HepG2 (cell line): ENCODE measurements at regions not wholly inside any gene's neighbourhood (a gene's known extent, or its start where the extent isn't known, plus 50 kb on each side); places are given as distances from the start of the nearest gene placed in this dataset.

ENCODE experiments used
- ATAC-seq: fragments of 200-7000 bp; cut with Tn5 transposase; 3 replicates; pipeline ENCODE4 v1.9.1; 2020; ENCODE audit warnings: mild to moderate bottlenecking, moderate library complexity
- BruUV-seq: library from RNA; stranded (reverse); fragments of 400-500 nt; replicated peaks from 2 replicates; lab custom pipeline; 2021; lab: Mats Ljungman, UMichigan
- CTCF ChIA-PET: fragments of 300-600 bp; formaldehyde crosslinking; extraction: SDS; loops from one replicate; lab custom pipeline; 2021; ENCODE audit warnings: low total read pairs, inconsistent platforms, low intra/inter-chr PET ratio; lab: Yijun Ruan, JAX
- POLR2A ChIA-PET: fragments of 350-600 bp; sonication (Branson Sonifier 250); formaldehyde crosslinking; loops from one replicate; lab custom pipeline; 2020; ENCODE audit warnings: antibody characterized with exemption, inconsistent platforms; lab: Yijun Ruan, JAX
- DNase-seq: peaks from one replicate; pipeline ENCODE4 v3.0.0-alpha.2; 2015; ENCODE audit warnings: low spot score
- FAIRE-seq: peaks from 3 replicates; lab custom pipeline; 2011; peaks lifted over from hg19 to GRCh38; lab: Jason Lieb, UNC
- H2AFZ ChIP-seq: one replicate; pipeline ENCODE4 v1.6.1; 2011; ENCODE audit warnings: low read length, inconsistent platforms
- H3K27ac ChIP-seq: fragments of 300-600 bp; 3 replicates; pipeline ENCODE4 v1.8.0; 2011; ENCODE audit warnings: mixed run types, mild to moderate bottlenecking, mixed read lengths, low read length, inconsistent platforms; ENCODE audit not compliant: insufficient read depth; ENCODE audit errors: extremely low read length
- H3K27me3 ChIP-seq, 2 experiments: fragments of 200-600 bp in 1 of 2; 2 replicates in 1 of 2; 3 replicates in 1 of 2; pipeline versions ENCODE4 v1.6.0 to v1.8.0; 2011; ENCODE audit warnings: low read length in 2 of 2, mild to moderate bottlenecking in 2 of 2, moderate library complexity in 2 of 2, inconsistent platforms in 1 of 2; ENCODE audit not compliant: insufficient read depth in 2 of 2, control insufficient read depth in 1 of 2
- H3K36me3 ChIP-seq, 2 experiments: fragments of 200-600 bp in 1 of 2; replicated peaks in 1 of 2; 2 replicates in 1 of 2; 3 replicates in 1 of 2; pipeline versions ENCODE4 v1.5.1 to v1.8.0; 2011; ENCODE audit warnings: low read length in 2 of 2, inconsistent platforms in 1 of 2; ENCODE audit not compliant: insufficient read depth in 2 of 2, control insufficient read depth in 1 of 2
- H3K4me1 ChIP-seq: 2 replicates; pipeline ENCODE4 v1.5.1; 2012; ENCODE audit warnings: low read length, inconsistent platforms; ENCODE audit not compliant: insufficient read depth
- H3K4me2 ChIP-seq: 2 replicates; pipeline ENCODE4 v1.6.0; 2011; ENCODE audit warnings: low read depth, low read length, inconsistent platforms
- H3K4me3 ChIP-seq, 3 experiments: fragments of 200-600 bp in 1 of 3; sonication (generic), shearing (Covaris generic) in 1 of 3; replicated peaks in 1 of 3; 2 replicates each; pipeline ENCODE4 v1.5.1; 2011 to 2016; ENCODE audit warnings: low read length in 3 of 3, inconsistent platforms in 2 of 3, low read depth in 2 of 3, mild to moderate bottlenecking in 2 of 3, control low read depth in 1 of 3, mixed read lengths in 1 of 3; ENCODE audit not compliant: insufficient read depth in 1 of 3
- H3K79me2 ChIP-seq: one replicate; pipeline ENCODE4 v1.6.1; 2011; ENCODE audit warnings: low read length, inconsistent platforms; ENCODE audit not compliant: insufficient read depth
- H3K9ac ChIP-seq: 2 replicates; pipeline ENCODE4 v1.6.0; 2011; ENCODE audit warnings: mild to moderate bottlenecking, low read depth, low read length, inconsistent platforms; ENCODE audit not compliant: insufficient read depth
- H3K9me3 ChIP-seq: 2 replicates; pipeline ENCODE4 v1.5.1; 2012; ENCODE audit warnings: mild to moderate bottlenecking, low read length
- H4K20me1 ChIP-seq: 2 replicates; pipeline ENCODE4 v1.6.0; 2011; ENCODE audit warnings: inconsistent platforms, mild to moderate bottlenecking, low read length, moderate library complexity; ENCODE audit not compliant: insufficient read depth
- BHLHE40 ChIP-seq: IDR thresholded peaks from 2 replicates; pipeline ENCODE4 v1.6.1; 2011; ENCODE audit warnings: low read length, improper control_type of control experiment
- IRX3 ChIP-seq: sonication (generic); formaldehyde crosslinking; IDR thresholded peaks from 2 replicates; pipeline ENCODE4 v1.8.1; 2023; ENCODE audit warnings: mild to moderate bottlenecking, low read depth, missing genetic modification reagents, borderline replicate concordance
- NKX3-1 ChIP-seq: sonication (generic); formaldehyde crosslinking; IDR thresholded peaks from 2 replicates; pipeline ENCODE4 v1.5.0; 2020; ENCODE audit warnings: missing genetic modification reagents
- POLR2AphosphoS2 ChIP-seq: IDR thresholded peaks from 2 replicates; pipeline ENCODE4 v1.6.1; 2011; ENCODE audit warnings: low read depth, low read length, improper control_type of control experiment
- PRPF4 ChIP-seq: fragments of 200-400 bp; formaldehyde crosslinking; IDR thresholded peaks from 2 replicates; pipeline ENCODE4 v1.6.1; 2016; ENCODE audit warnings: low read length, low read depth; ENCODE audit not compliant: poor library complexity, severe bottlenecking
- SRY ChIP-seq: sonication (generic); formaldehyde crosslinking; IDR thresholded peaks from 2 replicates; pipeline ENCODE4 v1.8.0; 2022; ENCODE audit warnings: mild to moderate bottlenecking, missing genetic modification reagents
- TAF15 ChIP-seq: fragments of 200-400 bp; formaldehyde crosslinking; IDR thresholded peaks from one replicate; pipeline ENCODE4 v1.6.1; 2018; ENCODE audit warnings: mild to moderate bottlenecking, low read depth, low read length; ENCODE audit not compliant: poor library complexity, severe bottlenecking
- THAP11 ChIP-seq: IDR thresholded peaks from 2 replicates; pipeline ENCODE4 v1.6.1; 2016; ENCODE audit warnings: missing biosample characterization, missing genetic modification reagents
- TRIM24 ChIP-seq: sonication (generic); formaldehyde crosslinking; IDR thresholded peaks from 2 replicates; pipeline ENCODE4 v1.8.0; 2022; ENCODE audit warnings: mild to moderate bottlenecking, missing genetic modification reagents
- YY1 ChIP-seq: IDR thresholded peaks from 2 replicates; pipeline ENCODE4 v1.6.1; 2011; ENCODE audit warnings: low read length, low read depth, moderate library complexity, mild to moderate bottlenecking; ENCODE audit not compliant: insufficient read depth, insufficient replicate concordance
- ZC3H4 ChIP-seq: sonication (generic); formaldehyde crosslinking; IDR thresholded peaks from 2 replicates; pipeline ENCODE4 v1.4.0; 2020; ENCODE audit warnings: missing genetic modification reagents, borderline replicate concordance
- ZNF20 ChIP-seq: sonication (generic); formaldehyde crosslinking; IDR thresholded peaks from 2 replicates; pipeline ENCODE4 v1.4.0; 2020; ENCODE audit warnings: mild to moderate bottlenecking, moderate library complexity, missing genetic modification reagents
- ZNF224 ChIP-seq: sonication (generic); formaldehyde crosslinking; IDR thresholded peaks from 2 replicates; pipeline ENCODE4 v1.5.0; 2020; ENCODE audit warnings: mild to moderate bottlenecking, missing genetic modification reagents
- ZNF367 ChIP-seq: sonication (generic); formaldehyde crosslinking; IDR thresholded peaks from 2 replicates; pipeline ENCODE4 v1.4.0; 2020; ENCODE audit warnings: missing genetic modification reagents, borderline replicate concordance
- ZNF543 ChIP-seq: sonication (generic); formaldehyde crosslinking; IDR thresholded peaks from 2 replicates; pipeline ENCODE4 v1.4.0; 2020; ENCODE audit warnings: mild to moderate bottlenecking, missing genetic modification reagents
- ZNF710 ChIP-seq: sonication (generic); formaldehyde crosslinking; IDR thresholded peaks from 2 replicates; pipeline ENCODE4 v1.5.0; 2020; ENCODE audit warnings: mild to moderate bottlenecking, missing genetic modification reagents, borderline replicate concordance
- WGBS: methylation state at CpG from one replicate; pipeline ENCODE4 v1.1.6; 2017; ENCODE audit warnings: low lambda C conversion rate; 5-methylcytosine and 5-hydroxymethylcytosine counted together
- in situ Hi-C: cut with HindIII; loops from 2 replicates; pipeline ENCODE4 v1.10.0; 2017; ENCODE audit warnings: low pct_unique_long_range_greater_than_20kb; ENCODE audit not compliant: extremely low pct_ligation_motif_present
- intact Hi-C: fragments of 100-400 bp; cut with micrococcal nuclease; formaldehyde crosslinking; loops from one replicate; pipeline ENCODE4 v1.10.0; 2022; ENCODE audit not compliant: unreplicated experiment
- TF ChIP-seq, protein P1 (sequence below): sonication (generic); formaldehyde crosslinking; IDR thresholded peaks from 2 replicates; pipeline ENCODE4 v1.4.0; 2020; ENCODE audit warnings: missing genetic modification reagents
- TF ChIP-seq, protein P2 (sequence below): sonication (generic); formaldehyde crosslinking; IDR thresholded peaks from 2 replicates; pipeline ENCODE4 v1.9.0; 2022; ENCODE audit warnings: missing genetic modification reagents, mild to moderate bottlenecking, borderline replicate concordance

GRCh38 chr7:67947191-67947590 is 950.6 kb downstream of the TYW1 start (continued):
- TF ChIP-seq PRPF4: no peak

- H3K79me2 ChIP-seq: no peaks in the 10 kb centered on the region
- no peaks in the 10 kb centered on the region for H4K20me1 ChIP-seq
- CTCF ChIA-PET: no interaction called here
- H3K27ac ChIP-seq: no peak overlapping the region
- WGBS: 25% methylated on average over 5 of the region's 5 CpGs
- H3K4me2 ChIP-seq: no peak overlapping the region
- H2AFZ ChIP-seq: no peak overlapping the region
- H3K27me3 ChIP-seq: no peaks in the 10 kb centered on the region; a peak in 1 of 5 replicates
- ATAC-seq: no peak
- no peaks in the 10 kb centered on the region for H3K36me3 ChIP-seq
- FAIRE-seq: no peak
- TF ChIP-seq NKX3-1 (CRISPR knock-in tag) (no peak), TAF15 (no peak), BHLHE40 (no peak), SRY (CRISPR knock-in tag) (no peak), POLR2AphosphoS2 (no peak), IRX3 (CRISPR knock-in tag) (no peak), ZNF224 (CRISPR knock-in tag) (no peak), ZNF20 (CRISPR knock-in tag) (no peak), THAP11 (CRISPR knock-in tag) (no peak), YY1 (no peak), ZNF367 (CRISPR knock-in tag) (no peak), ZC3H4 (CRISPR knock-in tag) (no peak), ZNF710 (CRISPR knock-in tag) (no peak), TRIM24 (CRISPR knock-in tag) (no peak), ZNF543 (CRISPR knock-in tag) (no peak)
- TF ChIP-seq, protein P1, sequence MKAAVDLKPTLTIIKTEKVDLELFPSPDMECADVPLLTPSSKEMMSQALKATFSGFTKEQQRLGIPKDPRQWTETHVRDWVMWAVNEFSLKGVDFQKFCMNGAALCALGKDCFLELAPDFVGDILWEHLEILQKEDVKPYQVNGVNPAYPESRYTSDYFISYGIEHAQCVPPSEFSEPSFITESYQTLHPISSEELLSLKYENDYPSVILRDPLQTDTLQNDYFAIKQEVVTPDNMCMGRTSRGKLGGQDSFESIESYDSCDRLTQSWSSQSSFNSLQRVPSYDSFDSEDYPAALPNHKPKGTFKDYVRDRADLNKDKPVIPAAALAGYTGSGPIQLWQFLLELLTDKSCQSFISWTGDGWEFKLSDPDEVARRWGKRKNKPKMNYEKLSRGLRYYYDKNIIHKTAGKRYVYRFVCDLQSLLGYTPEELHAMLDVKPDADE: no peak
- TF ChIP-seq, protein P2, sequence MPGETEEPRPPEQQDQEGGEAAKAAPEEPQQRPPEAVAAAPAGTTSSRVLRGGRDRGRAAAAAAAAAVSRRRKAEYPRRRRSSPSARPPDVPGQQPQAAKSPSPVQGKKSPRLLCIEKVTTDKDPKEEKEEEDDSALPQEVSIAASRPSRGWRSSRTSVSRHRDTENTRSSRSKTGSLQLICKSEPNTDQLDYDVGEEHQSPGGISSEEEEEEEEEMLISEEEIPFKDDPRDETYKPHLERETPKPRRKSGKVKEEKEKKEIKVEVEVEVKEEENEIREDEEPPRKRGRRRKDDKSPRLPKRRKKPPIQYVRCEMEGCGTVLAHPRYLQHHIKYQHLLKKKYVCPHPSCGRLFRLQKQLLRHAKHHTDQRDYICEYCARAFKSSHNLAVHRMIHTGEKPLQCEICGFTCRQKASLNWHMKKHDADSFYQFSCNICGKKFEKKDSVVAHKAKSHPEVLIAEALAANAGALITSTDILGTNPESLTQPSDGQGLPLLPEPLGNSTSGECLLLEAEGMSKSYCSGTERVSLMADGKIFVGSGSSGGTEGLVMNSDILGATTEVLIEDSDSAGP (CRISPR knock-in tag): no peak
- no TSS peak for BruUV-seq
- POLR2A ChIA-PET: no interaction called here
- DNase-seq: no peak
- in situ Hi-C loops: no loop called here
- no peaks in the 10 kb centered on the region for H3K4me1 ChIP-seq
- no peak overlapping the region for H3K4me3 ChIP-seq
- intact Hi-C loops: no loop called here
- no peak overlapping the region for H3K9ac ChIP-seq
- H3K9me3 ChIP-seq: no peaks in the 10 kb centered on the region
Measured at GRCh38 chr7:67947646-67948045, 951.0 kb downstream of the TYW1 start.
